IgD-negative memory B cell (primary cell): ENCODE measurements at regions not wholly inside any gene's neighbourhood (a gene's known extent, or its start where the extent isn't known, plus 50 kb on each side); places are given as distances from the start of the nearest gene placed in this dataset.
"Not testable (repeated sequence)": the region's sequence is repeated elsewhere in the genome, so short reads cannot be mapped to it uniquely, and the experiment has no call there.

Source experiments
- H3K27ac Mint-ChIP-seq, 3 donors: one replicate each; pipeline ENCODE4 v1.8.0; 2020 to 2022; ENCODE audit warnings: mild to moderate bottlenecking in 3 of 3, mixed read lengths in 3 of 3, moderate library complexity in 1 of 3
- H3K27me3 Mint-ChIP-seq: one replicate; pipeline ENCODE4 v1.8.0; 2021; ENCODE audit warnings: mixed read lengths
- H3K36me3 Mint-ChIP-seq: one replicate; pipeline ENCODE4 v1.8.0; 2020; ENCODE audit warnings: mild to moderate bottlenecking, mixed read lengths
- H3K4me1 Mint-ChIP-seq, 3 donors: one replicate each; pipeline ENCODE4 v1.8.0; 2020 to 2022; ENCODE audit warnings: mixed read lengths in 3 of 3, mild to moderate bottlenecking in 1 of 3
- H3K4me3 Mint-ChIP-seq, 4 donors: one replicate each; pipeline ENCODE4 v1.8.0; 2020 to 2022; ENCODE audit warnings: mild to moderate bottlenecking in 4 of 4, mixed read lengths in 4 of 4, moderate library complexity in 3 of 4
- H3K9me3 Mint-ChIP-seq, 3 donors: one replicate each; pipeline ENCODE4 v1.8.0; 2020 to 2021; ENCODE audit warnings: mixed read lengths in 3 of 3, mild to moderate bottlenecking in 1 of 3

- peaks cover 9% of the 10 kb centered on the region for H3K27me3 Mint-ChIP-seq
These were observed 179.5 kb downstream of the YTHDC2 start for GRCh38 chr5:113692891-113693457.

GRCh38 chr5:113693701-113694100 lies 180.2 kb downstream of the YTHDC2 start:
- Mint-ChIP-seq H3K27me3 (peaks cover 9% of the 10 kb centered on the region), H3K36me3 (peaks cover 2% of the 10 kb centered on the region), H3K4me3 (no peak overlapping the region), H3K4me1 (peaks cover 0 to 1% (median 0%) of the 10 kb centered on the region in 3 donors), H3K27ac (no peak overlapping the region), H3K9me3 (no peaks in the 10 kb centered on the region)

More at GRCh38 chr5:113692891-113693457, 179.5 kb downstream of the YTHDC2 start:
- no peak overlapping the region for H3K27ac Mint-ChIP-seq
- no peak overlapping the region for H3K4me3 Mint-ChIP-seq
- H3K36me3 Mint-ChIP-seq = peaks cover 2% of the 10 kb centered on the region
- H3K4me1 Mint-ChIP-seq = peaks cover 0 to 1% (median 0%) of the 10 kb centered on the region in 3 donors
- no peaks in the 10 kb centered on the region for H3K9me3 Mint-ChIP-seq

GRCh38 chr5:113694576-113694975 lies 181.1 kb downstream of the YTHDC2 start:
- H3K27me3 Mint-ChIP-seq = peaks cover 5% of the 10 kb centered on the region
- H3K9me3 Mint-ChIP-seq = no peaks in the 10 kb centered on the region
- no peak overlapping the region for H3K4me3 Mint-ChIP-seq

GRCh38 chr5:113703266-113703665 lies 189.8 kb downstream of the YTHDC2 start:
- Mint-ChIP-seq H3K4me1 (no peaks in the 10 kb centered on the region), H3K4me3 (no peak overlapping the region), H3K27ac (no peak overlapping the region), H3K9me3 (peaks cover 2 to 11% (median 6%) of the 10 kb centered on the region in 3 donors), H3K36me3 (no peaks in the 10 kb centered on the region), H3K27me3 (no peaks in the 10 kb centered on the region)

More at GRCh38 chr5:113694576-113694975, 181.1 kb downstream of the YTHDC2 start:
- peaks cover 0 to 1% (median 0%) of the 10 kb centered on the region in 3 donors for H3K4me1 Mint-ChIP-seq
- no peak overlapping the region for H3K27ac Mint-ChIP-seq
- H3K36me3 Mint-ChIP-seq = no peaks in the 10 kb centered on the region

GRCh38 chr5:113705657-113706056 lies 192.2 kb downstream of the YTHDC2 start:
- H3K9me3 Mint-ChIP-seq = peaks cover 5 to 11% (median 6%) of the 10 kb centered on the region in 3 donors
- no peaks in the 10 kb centered on the region for H3K27me3 Mint-ChIP-seq
- no peak overlapping the region for H3K27ac Mint-ChIP-seq
- no peaks in the 10 kb centered on the region for H3K4me1 Mint-ChIP-seq
- H3K4me3 Mint-ChIP-seq = no peak overlapping the region
- H3K36me3 Mint-ChIP-seq = no peaks in the 10 kb centered on the region

GRCh38 chr5:113713051-113713450 lies 199.6 kb downstream of the YTHDC2 start:
- H3K27me3 Mint-ChIP-seq = no peaks in the 10 kb centered on the region
- peak overlapping the region in 1 of 3 donors; percentile 66 for H3K27ac Mint-ChIP-seq
- peaks cover 12 to 22% (median 20%) of the 10 kb centered on the region in 3 donors for H3K9me3 Mint-ChIP-seq
- H3K36me3 Mint-ChIP-seq = no peaks in the 10 kb centered on the region
- no peaks in the 10 kb centered on the region for H3K4me1 Mint-ChIP-seq
- H3K4me3 Mint-ChIP-seq = no peak overlapping the region

GRCh38 chr5:113715921-113716320 lies 202.4 kb downstream of the YTHDC2 start:
- H3K9me3 Mint-ChIP-seq = peaks cover 13 to 34% (median 24%) of the 10 kb centered on the region in 3 donors
- H3K27ac Mint-ChIP-seq, H3K36me3 Mint-ChIP-seq, H3K4me3 Mint-ChIP-seq, H3K27me3 Mint-ChIP-seq, H3K4me1 Mint-ChIP-seq: not testable (repeated sequence)

- H3K4me1 Mint-ChIP-seq = peaks cover 0 to 2% (median 0%) of the 10 kb centered on the region in 3 donors
- H3K4me3 Mint-ChIP-seq = no peak overlapping the region
- H3K9me3 Mint-ChIP-seq = peaks cover 11 to 31% (median 22%) of the 10 kb centered on the region in 3 donors
- H3K27ac Mint-ChIP-seq = no peak overlapping the region
- no peaks in the 10 kb centered on the region for H3K36me3 Mint-ChIP-seq
- no peaks in the 10 kb centered on the region for H3K27me3 Mint-ChIP-seq
These were observed 206.1 kb downstream of the YTHDC2 start for GRCh38 chr5:113719549-113719948.

- Mint-ChIP-seq H3K9me3 (peaks cover 6 to 25% (median 13%) of the 10 kb centered on the region in 3 donors), H3K36me3 (no peaks in the 10 kb centered on the region), H3K27me3 (no peaks in the 10 kb centered on the region), H3K4me3 (peak overlapping the region in 1 of 4 donors; percentile 51), H3K4me1 (peaks cover 0 to 2% (median 0%) of the 10 kb centered on the region in 3 donors), H3K27ac (no peak overlapping the region)
These were observed 207.7 kb downstream of the YTHDC2 start for GRCh38 chr5:113721171-113721570.

GRCh38 chr5:113723021-113723420 lies 209.5 kb downstream of the YTHDC2 start:
- no peaks in the 10 kb centered on the region for H3K36me3 Mint-ChIP-seq
- H3K27ac Mint-ChIP-seq = no peak overlapping the region
- no peaks in the 10 kb centered on the region for H3K27me3 Mint-ChIP-seq
- peaks cover 1 to 16% (median 11%) of the 10 kb centered on the region in 3 donors for H3K9me3 Mint-ChIP-seq
- H3K4me3 Mint-ChIP-seq = no peak overlapping the region
- peaks cover 0 to 2% (median 0%) of the 10 kb centered on the region in 3 donors for H3K4me1 Mint-ChIP-seq

- Mint-ChIP-seq H3K27ac (no peak overlapping the region), H3K4me3 (no peak overlapping the region), H3K4me1 (no peaks in the 10 kb centered on the region), H3K9me3 (peaks cover 0 to 1% (median 0%) of the 10 kb centered on the region in 3 donors), H3K36me3 (no peaks in the 10 kb centered on the region), H3K27me3 (peaks cover 2% of the 10 kb centered on the region)
These were observed 222.3 kb downstream of the YTHDC2 start for GRCh38 chr5:113735751-113736150.

- no peaks in the 10 kb centered on the region for H3K36me3 Mint-ChIP-seq
- H3K4me1 Mint-ChIP-seq = no peaks in the 10 kb centered on the region
- H3K27me3 Mint-ChIP-seq = no peaks in the 10 kb centered on the region
- H3K4me3 Mint-ChIP-seq = no peak overlapping the region
- H3K27ac Mint-ChIP-seq = no peak overlapping the region
- peaks cover 0 to 4% (median 0%) of the 10 kb centered on the region in 3 donors for H3K9me3 Mint-ChIP-seq
These were observed 228.7 kb downstream of the YTHDC2 start for GRCh38 chr5:113742176-113742575.

- Mint-ChIP-seq H3K9me3 (peaks cover 0 to 3% (median 0%) of the 10 kb centered on the region in 3 donors), H3K4me3 (no peak overlapping the region), H3K27me3 (no peaks in the 10 kb centered on the region), H3K36me3 (no peaks in the 10 kb centered on the region), H3K27ac (no peak overlapping the region), H3K4me1 (no peaks in the 10 kb centered on the region)
These were observed 229.1 kb downstream of the YTHDC2 start for GRCh38 chr5:113742639-113743038.

GRCh38 chr5:113748403-113748802 lies 234.9 kb downstream of the YTHDC2 start:
- Mint-ChIP-seq H3K27ac (no peak overlapping the region), H3K9me3 (peaks cover 0 to 6% (median 0%) of the 10 kb centered on the region in 3 donors), H3K4me1 (no peaks in the 10 kb centered on the region), H3K36me3 (no peaks in the 10 kb centered on the region), H3K4me3 (no peak overlapping the region), H3K27me3 (no peaks in the 10 kb centered on the region)

- no peaks in the 10 kb centered on the region for H3K4me1 Mint-ChIP-seq
These were observed 235.8 kb downstream of the YTHDC2 start for GRCh38 chr5:113749334-113749733.

GRCh38 chr5:113753182-113753581 lies 239.7 kb downstream of the YTHDC2 start:
- H3K27me3 Mint-ChIP-seq, H3K9me3 Mint-ChIP-seq, H3K4me1 Mint-ChIP-seq, H3K27ac Mint-ChIP-seq, H3K4me3 Mint-ChIP-seq, H3K36me3 Mint-ChIP-seq: not testable (repeated sequence)

More at GRCh38 chr5:113749334-113749733, 235.8 kb downstream of the YTHDC2 start:
- no peaks in the 10 kb centered on the region for H3K27me3 Mint-ChIP-seq
- no peaks in the 10 kb centered on the region for H3K36me3 Mint-ChIP-seq
- H3K4me3 Mint-ChIP-seq = no peak overlapping the region
- H3K27ac Mint-ChIP-seq = no peak overlapping the region
- peaks cover 0 to 6% (median 0%) of the 10 kb centered on the region in 3 donors for H3K9me3 Mint-ChIP-seq
